Stimulated activated CD8-positive, alpha-beta memory T cell treated with anti-CD3 and anti-CD28 coated beads, Interleukin-12 subunit alpha, Interleukin-12 subunit beta, amount 100 ng/mL, for 24 hours (primary cell): ENCODE measurements at regions not wholly inside any gene's neighbourhood (a gene's known extent, or its start where the extent isn't known, plus 50 kb on each side); places are given as distances from the start of the nearest gene placed in this dataset.

Experiments used
- DNase-seq: peaks from one replicate; pipeline ENCODE4 v3.0.0-alpha.2; 2020; ENCODE audit errors: extremely low read depth

- no peak for DNase-seq
Measured at GRCh38 chr9:20197976-20198685, 409.3 kb upstream of the SLC24A2 start.

- no peak for DNase-seq
Measured at GRCh38 chr9:20191228-20191840, 402.5 kb upstream of the SLC24A2 start.

- DNase-seq, result no peak
Measured at GRCh38 chr9:20189871-20190270, 401.0 kb upstream of the SLC24A2 start.

- DNase-seq, result no peak
Measured at GRCh38 chr9:20188616-20189369, 400.0 kb upstream of the SLC24A2 start.

GRCh38 chr9:20187318-20187717, 398.5 kb upstream of the SLC24A2 start:
- DNase-seq, result no peak

GRCh38 chr9:20186823-20187222, 398.0 kb upstream of the SLC24A2 start:
- DNase-seq, result no peak

- DNase-seq, result no peak
Measured at GRCh38 chr9:20186231-20186630, 397.4 kb upstream of the SLC24A2 start.

GRCh38 chr9:20184541-20184940, 395.7 kb upstream of the SLC24A2 start:
- no peak for DNase-seq

- no peak for DNase-seq
Measured at GRCh38 chr9:20178679-20179078, 389.8 kb upstream of the SLC24A2 start.

- DNase-seq, result no peak
Measured at GRCh38 chr9:20178197-20178596, 389.4 kb upstream of the SLC24A2 start.

GRCh38 chr9:20170122-20170521, 381.3 kb upstream of the SLC24A2 start:
- DNase-seq, result no peak

GRCh38 chr9:20152151-20152725, 363.4 kb upstream of the SLC24A2 start:
- no peak for DNase-seq

- DNase-seq, result no peak
Measured at GRCh38 chr9:20148416-20148815, 359.6 kb upstream of the SLC24A2 start.

- no peak for DNase-seq
Measured at GRCh38 chr9:20144197-20144596, 355.4 kb upstream of the SLC24A2 start.

GRCh38 chr9:20139763-20140290, 351.0 kb upstream of the SLC24A2 start:
- DNase-seq, result no peak

GRCh38 chr9:20138841-20139240, 350.0 kb upstream of the SLC24A2 start:
- no peak for DNase-seq

- no peak for DNase-seq
Measured at GRCh38 chr9:20138116-20138515, 349.3 kb upstream of the SLC24A2 start.

- no peak for DNase-seq
Measured at GRCh38 chr9:20137425-20137824, 348.6 kb upstream of the SLC24A2 start.

GRCh38 chr9:20135119-20135697, 346.4 kb upstream of the SLC24A2 start:
- DNase-seq, result no peak

GRCh38 chr9:20125727-20126126, 336.9 kb upstream of the SLC24A2 start:
- no peak for DNase-seq

- DNase-seq, result no peak
Measured at GRCh38 chr9:20119566-20119965, 330.7 kb upstream of the SLC24A2 start.

GRCh38 chr9:20117986-20118385, 329.1 kb upstream of the SLC24A2 start:
- DNase-seq, result no peak
